Liver (tissue), 7 donors: ENCODE measurements at regions not wholly inside any gene's neighbourhood (a gene's known extent, or its start where the extent isn't known, plus 50 kb on each side); places are given as distances from the start of the nearest gene placed in this dataset.

Experiments used
- DNase-seq: peaks from one replicate; pipeline ENCODE4 v3.0.0-alpha.2; 2017; ENCODE audit warnings: low spot score
- H3K27ac ChIP-seq, 2 donors: one replicate each; pipeline ENCODE4 v1.7.0; 2013; ENCODE audit warnings: inconsistent platforms in 2 of 2, low read length in 2 of 2, control low read depth in 1 of 2, low read depth in 1 of 2, mild to moderate bottlenecking in 1 of 2
- H3K27me3 ChIP-seq, 4 donors: one replicate each; pipeline versions ENCODE4 v1.6.1 to v1.7.0; 2013; ENCODE audit warnings: low read length in 3 of 4, inconsistent platforms in 1 of 4, mild to moderate bottlenecking in 1 of 4, moderate library complexity in 1 of 4; ENCODE audit not compliant: control insufficient read depth in 4 of 4, insufficient read depth in 4 of 4
- H3K36me3 ChIP-seq, 4 donors: one replicate each; pipeline versions ENCODE4 v1.6.1 to v1.7.0; 2013; ENCODE audit warnings: low read length in 3 of 4, mild to moderate bottlenecking in 3 of 4, low read depth in 1 of 4, moderate library complexity in 1 of 4; ENCODE audit not compliant: control insufficient read depth in 4 of 4, insufficient read depth in 3 of 4
- H3K4me1 ChIP-seq, 4 donors: one replicate each; pipeline versions ENCODE4 v1.6.1 to v1.7.0; 2013; ENCODE audit warnings: low read length in 3 of 4, mild to moderate bottlenecking in 3 of 4, moderate library complexity in 1 of 4; ENCODE audit not compliant: control insufficient read depth in 4 of 4, insufficient read depth in 4 of 4
- H3K4me3 ChIP-seq, 3 donors: one replicate each; pipeline versions ENCODE4 v1.6.1 to v1.7.0; 2013; ENCODE audit warnings: low read length in 3 of 3, control low read depth in 1 of 3, low read depth in 1 of 3, mild to moderate bottlenecking in 1 of 3
- H3K9ac ChIP-seq, 2 donors: one replicate each; pipeline ENCODE4 v1.7.0; 2013; ENCODE audit warnings: low read length in 2 of 2, mild to moderate bottlenecking in 2 of 2, moderate library complexity in 2 of 2, control low read depth in 1 of 2, low read depth in 1 of 2
- H3K9me3 ChIP-seq, 4 donors: one replicate each; pipeline versions ENCODE4 v1.6.1 to v1.7.0; 2013; ENCODE audit warnings: low read length in 3 of 4; ENCODE audit not compliant: control insufficient read depth in 4 of 4
- EGR1 ChIP-seq, 2 donors: IDR thresholded peaks; 2 replicates each; pipeline ENCODE4 v1.6.1; 2016 to 2018; ENCODE audit warnings: antibody characterized with exemption in 2 of 2, low read depth in 2 of 2
- FOXA1 ChIP-seq: IDR thresholded peaks from 2 replicates; pipeline ENCODE4 v1.6.1; 2016; ENCODE audit warnings: antibody characterized with exemption
- FOXA2 ChIP-seq: IDR thresholded peaks from 2 replicates; pipeline ENCODE4 v1.6.1; 2016; ENCODE audit warnings: antibody characterized with exemption
- GABPA ChIP-seq, 2 donors: IDR thresholded peaks in 1 of 2; conservative IDR thresholded peaks in 1 of 2; 2 replicates each; pipeline ENCODE4 v1.6.1; 2016; ENCODE audit warnings: antibody characterized with exemption in 2 of 2, mild to moderate bottlenecking in 1 of 2, moderate library complexity in 1 of 2
- HNF4A ChIP-seq, 2 donors: conservative IDR thresholded peaks; 2 replicates each; pipeline ENCODE4 v1.6.1; 2016; ENCODE audit warnings: antibody characterized with exemption in 2 of 2, mild to moderate bottlenecking in 2 of 2
- MAX ChIP-seq: IDR thresholded peaks from 2 replicates; pipeline ENCODE4 v1.6.1; 2016; ENCODE audit warnings: antibody characterized with exemption
- RAD21 ChIP-seq, 2 donors: IDR thresholded peaks; 2 replicates each; pipeline ENCODE4 v1.6.1; 2016; ENCODE audit warnings: antibody characterized with exemption in 2 of 2, mild to moderate bottlenecking in 2 of 2
- RXRA ChIP-seq, 2 donors: IDR thresholded peaks; 2 replicates each; pipeline ENCODE4 v1.6.1; 2017 to 2018; ENCODE audit warnings: antibody characterized with exemption in 2 of 2, mild to moderate bottlenecking in 1 of 2
- SP1 ChIP-seq: IDR thresholded peaks from 2 replicates; pipeline ENCODE4 v1.6.1; 2018; ENCODE audit warnings: antibody characterized with exemption, mild to moderate bottlenecking
- TAF1 ChIP-seq: conservative IDR thresholded peaks from 2 replicates; pipeline ENCODE4 v1.6.1; 2016; ENCODE audit warnings: antibody characterized with exemption, mild to moderate bottlenecking
- YY1 ChIP-seq: IDR thresholded peaks from 2 replicates; pipeline ENCODE4 v1.6.1; 2016; ENCODE audit warnings: antibody characterized with exemption, mild to moderate bottlenecking
- WGBS: extraction: QIAGEN DNeasy Blood & Tissue Kit; methylation state at CpG from one replicate; pipeline ENCODE4 v1.1.7; 2013; 5-methylcytosine and 5-hydroxymethylcytosine counted together
- TF ChIP-seq, protein P1 (sequence below): IDR thresholded peaks from 2 replicates; pipeline ENCODE4 v1.6.1; 2016; ENCODE audit warnings: antibody characterized with exemption, mild to moderate bottlenecking
- TF ChIP-seq, protein P2 (sequence below): IDR thresholded peaks from 2 replicates; pipeline ENCODE4 v1.6.1; 2016; ENCODE audit warnings: antibody characterized with exemption
- TF ChIP-seq, protein P3 (sequence below): IDR thresholded peaks from 2 replicates; pipeline ENCODE4 v1.6.1; 2016; ENCODE audit warnings: antibody characterized with exemption
- donor health status: healthy.
- donor health status: healthy.
- donor health status: healthy.
- donor health status: healthy.

DNA sequence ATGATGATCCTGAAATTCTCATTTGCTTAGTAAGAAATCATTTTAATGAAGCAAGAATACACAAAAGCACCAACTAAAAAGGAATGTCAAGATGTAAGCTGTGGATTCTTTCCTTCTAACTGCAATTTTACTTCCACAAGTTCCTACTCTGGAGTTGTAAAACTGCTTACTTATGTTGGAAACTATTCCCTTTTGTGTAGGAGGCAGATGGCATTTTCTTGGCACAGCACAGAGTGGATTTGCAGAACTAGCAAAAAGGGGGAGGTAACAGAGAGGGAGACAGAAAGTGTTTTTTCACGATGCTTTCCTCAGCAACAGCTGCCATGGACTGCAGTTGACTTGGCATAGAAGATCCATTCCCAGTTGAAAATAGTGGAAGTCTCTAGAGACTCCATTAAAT lies 1112.0 kb upstream of the RAG2 start:
- no peak for DNase-seq
- Histone ChIP-seq H3K4me3 (no peak overlapping the region), H3K9me3 (no peaks in the 10 kb centered on the region), H3K36me3 (no peaks in the 10 kb centered on the region), H3K27me3 (no peaks in the 10 kb centered on the region), H3K4me1 (no peaks in the 10 kb centered on the region), H3K27ac (no peak overlapping the region), H3K9ac (no peak overlapping the region)
- 46% methylated on average over 1 of the region's 1 CpG for WGBS
- no peak for TF ChIP-seq EGR1 (IDR thresholded peaks at IDR 0.05; ENCODE audit: low read depth in 2 of 2)
- no peak for TF ChIP-seq MAX
- TF ChIP-seq TAF1, result no peak
- TF ChIP-seq YY1, result no peak
- no peak for TF ChIP-seq GABPA (IDR thresholded peaks at IDR 0.05 in 1 of 2, conservative IDR thresholded peaks at IDR 0.05 in 1 of 2)
- TF ChIP-seq, protein P1, sequence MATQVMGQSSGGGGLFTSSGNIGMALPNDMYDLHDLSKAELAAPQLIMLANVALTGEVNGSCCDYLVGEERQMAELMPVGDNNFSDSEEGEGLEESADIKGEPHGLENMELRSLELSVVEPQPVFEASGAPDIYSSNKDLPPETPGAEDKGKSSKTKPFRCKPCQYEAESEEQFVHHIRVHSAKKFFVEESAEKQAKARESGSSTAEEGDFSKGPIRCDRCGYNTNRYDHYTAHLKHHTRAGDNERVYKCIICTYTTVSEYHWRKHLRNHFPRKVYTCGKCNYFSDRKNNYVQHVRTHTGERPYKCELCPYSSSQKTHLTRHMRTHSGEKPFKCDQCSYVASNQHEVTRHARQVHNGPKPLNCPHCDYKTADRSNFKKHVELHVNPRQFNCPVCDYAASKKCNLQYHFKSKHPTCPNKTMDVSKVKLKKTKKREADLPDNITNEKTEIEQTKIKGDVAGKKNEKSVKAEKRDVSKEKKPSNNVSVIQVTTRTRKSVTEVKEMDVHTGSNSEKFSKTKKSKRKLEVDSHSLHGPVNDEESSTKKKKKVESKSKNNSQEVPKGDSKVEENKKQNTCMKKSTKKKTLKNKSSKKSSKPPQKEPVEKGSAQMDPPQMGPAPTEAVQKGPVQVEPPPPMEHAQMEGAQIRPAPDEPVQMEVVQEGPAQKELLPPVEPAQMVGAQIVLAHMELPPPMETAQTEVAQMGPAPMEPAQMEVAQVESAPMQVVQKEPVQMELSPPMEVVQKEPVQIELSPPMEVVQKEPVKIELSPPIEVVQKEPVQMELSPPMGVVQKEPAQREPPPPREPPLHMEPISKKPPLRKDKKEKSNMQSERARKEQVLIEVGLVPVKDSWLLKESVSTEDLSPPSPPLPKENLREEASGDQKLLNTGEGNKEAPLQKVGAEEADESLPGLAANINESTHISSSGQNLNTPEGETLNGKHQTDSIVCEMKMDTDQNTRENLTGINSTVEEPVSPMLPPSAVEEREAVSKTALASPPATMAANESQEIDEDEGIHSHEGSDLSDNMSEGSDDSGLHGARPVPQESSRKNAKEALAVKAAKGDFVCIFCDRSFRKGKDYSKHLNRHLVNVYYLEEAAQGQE, result no peak
- TF ChIP-seq FOXA1, result no peak

GRCh38 chr11:37704791-37705190 lies 1106.8 kb upstream of the RAG2 start:
- H3K36me3 ChIP-seq, result no peaks in the 10 kb centered on the region
- no peak for TF ChIP-seq FOXA2
- no peak for TF ChIP-seq SP1
- TF ChIP-seq RXRA (IDR thresholded peaks at IDR 0.05), result no peak
- TF ChIP-seq FOXA1, result no peak
- TF ChIP-seq HNF4A (conservative IDR thresholded peaks at IDR 0.05), result no peak
- TF ChIP-seq EGR1 (IDR thresholded peaks at IDR 0.05; ENCODE audit: low read depth in 2 of 2), result no peak
- TF ChIP-seq, protein P2, sequence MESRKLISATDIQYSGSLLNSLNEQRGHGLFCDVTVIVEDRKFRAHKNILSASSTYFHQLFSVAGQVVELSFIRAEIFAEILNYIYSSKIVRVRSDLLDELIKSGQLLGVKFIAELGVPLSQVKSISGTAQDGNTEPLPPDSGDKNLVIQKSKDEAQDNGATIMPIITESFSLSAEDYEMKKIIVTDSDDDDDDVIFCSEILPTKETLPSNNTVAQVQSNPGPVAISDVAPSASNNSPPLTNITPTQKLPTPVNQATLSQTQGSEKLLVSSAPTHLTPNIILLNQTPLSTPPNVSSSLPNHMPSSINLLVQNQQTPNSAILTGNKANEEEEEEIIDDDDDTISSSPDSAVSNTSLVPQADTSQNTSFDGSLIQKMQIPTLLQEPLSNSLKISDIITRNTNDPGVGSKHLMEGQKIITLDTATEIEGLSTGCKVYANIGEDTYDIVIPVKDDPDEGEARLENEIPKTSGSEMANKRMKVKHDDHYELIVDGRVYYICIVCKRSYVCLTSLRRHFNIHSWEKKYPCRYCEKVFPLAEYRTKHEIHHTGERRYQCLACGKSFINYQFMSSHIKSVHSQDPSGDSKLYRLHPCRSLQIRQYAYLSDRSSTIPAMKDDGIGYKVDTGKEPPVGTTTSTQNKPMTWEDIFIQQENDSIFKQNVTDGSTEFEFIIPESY, result no peak
- TF ChIP-seq GABPA (IDR thresholded peaks at IDR 0.05 in 1 of 2, conservative IDR thresholded peaks at IDR 0.05 in 1 of 2), result no peak
- TF ChIP-seq MAX, result no peak
- TF ChIP-seq TAF1, result no peak
- TF ChIP-seq, protein P3, sequence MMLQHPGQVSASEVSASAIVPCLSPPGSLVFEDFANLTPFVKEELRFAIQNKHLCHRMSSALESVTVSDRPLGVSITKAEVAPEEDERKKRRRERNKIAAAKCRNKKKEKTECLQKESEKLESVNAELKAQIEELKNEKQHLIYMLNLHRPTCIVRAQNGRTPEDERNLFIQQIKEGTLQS, result no peak
- TF ChIP-seq RAD21 (IDR thresholded peaks at IDR 0.05), result no peak
- TF ChIP-seq, protein P1, result no peak
- H3K9ac ChIP-seq, result no peak overlapping the region
- WGBS, result 68% methylated on average over 2 of the region's 2 CpGs
- H3K4me1 ChIP-seq, result no peaks in the 10 kb centered on the region
- no peak overlapping the region for H3K27ac ChIP-seq
- H3K27me3 ChIP-seq, result no peaks in the 10 kb centered on the region
- no peak overlapping the region for H3K4me3 ChIP-seq
- DNase-seq, result no peak
- H3K9me3 ChIP-seq, result no peaks in the 10 kb centered on the region
